PC-3 (cell line): ENCODE measurements at regions not wholly inside any gene's neighbourhood (a gene's known extent, or its start where the extent isn't known, plus 50 kb on each side); places are given as distances from the start of the nearest gene placed in this dataset.

Source experiments
- CTCF ChIP-seq: fragments of 300-600 bp; sonication (generic); conservative IDR thresholded peaks from 2 replicates; pipeline ENCODE4 v1.5.1; 2017; ENCODE audit warnings: antibody characterized with exemption, low read depth, mild to moderate bottlenecking, low read length
- EZH2 ChIP-seq: fragments of 300-600 bp; sonication (generic); IDR thresholded peaks from one replicate; pipeline ENCODE4 v1.6.1; 2017; ENCODE audit warnings: antibody characterized with exemption, mild to moderate bottlenecking, low read length; ENCODE audit not compliant: unreplicated experiment
- EZH2phosphoT487 ChIP-seq: fragments of 300-600 bp; sonication (generic); IDR thresholded peaks from 2 replicates; pipeline ENCODE4 v1.6.1; 2018; ENCODE audit warnings: mild to moderate bottlenecking, antibody characterized with exemption, low read length, borderline replicate concordance

DNA sequence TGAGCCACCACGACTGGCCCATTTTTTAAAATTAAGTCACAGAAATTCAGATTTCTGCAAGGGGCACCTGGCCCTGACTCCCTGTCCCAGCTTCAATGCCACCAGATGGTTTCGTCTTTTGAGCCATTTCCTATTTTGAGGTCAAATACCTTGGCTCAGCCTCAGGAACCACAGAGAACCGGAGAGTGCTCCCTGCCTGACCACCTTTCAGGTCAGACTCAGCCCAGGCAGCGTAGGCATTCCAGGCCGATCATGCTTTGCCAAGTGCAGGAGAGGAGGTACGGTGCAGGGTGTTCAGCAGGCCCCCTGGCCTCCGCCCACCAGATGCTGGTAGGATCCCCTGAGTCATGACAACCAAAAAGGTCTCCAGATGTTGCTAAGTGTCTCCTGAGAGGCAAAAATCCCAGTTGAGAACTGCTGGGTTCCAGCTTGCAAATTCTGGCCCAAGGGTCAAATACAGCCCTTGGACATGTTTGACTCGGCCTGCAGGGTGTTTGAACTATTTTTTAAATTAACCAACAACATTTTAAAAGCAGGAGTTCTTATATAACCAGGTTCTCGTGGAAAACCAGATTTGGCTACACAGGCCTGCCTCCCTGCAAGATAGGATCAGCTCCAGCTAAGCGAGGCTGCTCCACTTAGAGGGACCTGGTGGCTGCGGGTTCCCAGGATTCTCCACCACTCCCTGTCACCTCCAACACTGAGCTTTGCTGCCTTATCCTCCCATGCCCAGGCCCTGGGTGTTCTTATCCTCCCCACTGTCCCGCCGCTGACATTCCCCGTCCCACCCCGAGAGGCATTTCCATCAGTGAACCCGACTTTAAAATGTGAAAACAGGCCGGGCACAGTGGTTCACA, 61.9 kb upstream of the TARDBP start:
- TF ChIP-seq CTCF (no peak), EZH2 (no peak), EZH2phosphoT487 (no peak)
